Fibroblast of the aortic adventitia (primary cell): ENCODE measurements at regions not wholly inside any gene's neighbourhood (a gene's known extent, or its start where the extent isn't known, plus 50 kb on each side); places are given as distances from the start of the nearest gene placed in this dataset.

Experiments
- DNase-seq: peaks from one replicate; pipeline ENCODE4 v3.0.0-alpha.2; 2010; ENCODE audit warnings: low read depth
- H3K4me3 ChIP-seq: 2 replicates; pipeline ENCODE4 v1.5.1; 2011; ENCODE audit warnings: low read depth, mild to moderate bottlenecking, control low read depth, low read length, moderate library complexity
- TF ChIP-seq, protein P1 (sequence below): IDR thresholded peaks from 2 replicates; pipeline ENCODE4 v1.5.1; 2011; ENCODE audit warnings: mild to moderate bottlenecking, low read length, control low read depth, inconsistent platforms; ENCODE audit not compliant: insufficient read depth

- TF ChIP-seq, protein P1, sequence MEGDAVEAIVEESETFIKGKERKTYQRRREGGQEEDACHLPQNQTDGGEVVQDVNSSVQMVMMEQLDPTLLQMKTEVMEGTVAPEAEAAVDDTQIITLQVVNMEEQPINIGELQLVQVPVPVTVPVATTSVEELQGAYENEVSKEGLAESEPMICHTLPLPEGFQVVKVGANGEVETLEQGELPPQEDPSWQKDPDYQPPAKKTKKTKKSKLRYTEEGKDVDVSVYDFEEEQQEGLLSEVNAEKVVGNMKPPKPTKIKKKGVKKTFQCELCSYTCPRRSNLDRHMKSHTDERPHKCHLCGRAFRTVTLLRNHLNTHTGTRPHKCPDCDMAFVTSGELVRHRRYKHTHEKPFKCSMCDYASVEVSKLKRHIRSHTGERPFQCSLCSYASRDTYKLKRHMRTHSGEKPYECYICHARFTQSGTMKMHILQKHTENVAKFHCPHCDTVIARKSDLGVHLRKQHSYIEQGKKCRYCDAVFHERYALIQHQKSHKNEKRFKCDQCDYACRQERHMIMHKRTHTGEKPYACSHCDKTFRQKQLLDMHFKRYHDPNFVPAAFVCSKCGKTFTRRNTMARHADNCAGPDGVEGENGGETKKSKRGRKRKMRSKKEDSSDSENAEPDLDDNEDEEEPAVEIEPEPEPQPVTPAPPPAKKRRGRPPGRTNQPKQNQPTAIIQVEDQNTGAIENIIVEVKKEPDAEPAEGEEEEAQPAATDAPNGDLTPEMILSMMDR: no peak
- no peak for DNase-seq
Measured at GRCh38 chr10:55280696-55281095, 479.7 kb upstream of the PCDH15 start.

GRCh38 chr10:55277549-55277948, 476.5 kb upstream of the PCDH15 start:
- TF ChIP-seq, protein P1: no peak
- no peak for DNase-seq
- H3K4me3 ChIP-seq: no peak overlapping the region

More at GRCh38 chr10:55280696-55281095, 479.7 kb upstream of the PCDH15 start:
- no peak overlapping the region for H3K4me3 ChIP-seq

- no peak for DNase-seq
- no peak overlapping the region for H3K4me3 ChIP-seq
- TF ChIP-seq, protein P1: no peak
Measured at GRCh38 chr10:55274367-55274766, 473.3 kb upstream of the PCDH15 start.

DNA sequence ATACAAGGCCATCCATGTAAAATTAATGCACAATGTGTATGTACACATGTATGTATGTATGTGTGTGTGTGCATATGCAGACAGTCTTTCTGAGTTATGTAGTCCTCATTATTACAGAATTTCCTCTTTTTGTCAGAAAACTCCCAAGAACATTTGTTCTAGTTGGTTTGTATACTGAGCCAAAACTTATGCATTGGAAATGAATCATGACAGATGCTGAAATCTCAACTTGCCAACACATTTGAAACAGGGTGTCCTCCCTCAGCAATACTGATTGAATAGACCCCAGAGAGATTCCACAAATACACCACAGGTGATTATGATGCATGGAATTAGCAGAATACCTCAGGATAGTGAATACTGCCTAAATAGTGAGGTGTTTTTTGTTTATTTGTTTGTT, 472.9 kb upstream of the PCDH15 start:
- TF ChIP-seq, protein P1: no peak
- no peak overlapping the region for H3K4me3 ChIP-seq
- no peak for DNase-seq

DNA sequence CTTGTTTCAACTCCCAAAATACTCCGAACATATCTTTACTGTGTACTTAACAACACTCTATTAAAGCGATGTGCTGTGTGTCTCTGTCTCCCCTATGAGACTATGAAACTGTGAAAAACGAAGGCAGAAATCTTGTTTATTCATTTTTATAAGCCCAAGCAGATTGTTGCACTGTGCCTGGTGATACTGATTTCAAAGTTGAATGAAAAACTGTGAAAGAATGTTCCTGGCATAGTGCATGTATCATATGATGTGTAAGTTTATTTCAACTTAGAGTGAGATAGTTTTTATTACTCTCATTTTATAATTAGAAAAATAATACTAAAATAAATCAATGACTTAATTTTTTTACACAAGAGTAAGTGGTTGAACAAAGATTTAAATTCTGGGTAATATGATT, 471.9 kb upstream of the PCDH15 start:
- TF ChIP-seq, protein P1: no peak
- DNase-seq: no peak
- no peak overlapping the region for H3K4me3 ChIP-seq

- H3K4me3 ChIP-seq: no peak overlapping the region
- TF ChIP-seq, protein P1: no peak
- DNase-seq: no peak
Measured at GRCh38 chr10:55266797-55267196, 465.8 kb upstream of the PCDH15 start.

DNA sequence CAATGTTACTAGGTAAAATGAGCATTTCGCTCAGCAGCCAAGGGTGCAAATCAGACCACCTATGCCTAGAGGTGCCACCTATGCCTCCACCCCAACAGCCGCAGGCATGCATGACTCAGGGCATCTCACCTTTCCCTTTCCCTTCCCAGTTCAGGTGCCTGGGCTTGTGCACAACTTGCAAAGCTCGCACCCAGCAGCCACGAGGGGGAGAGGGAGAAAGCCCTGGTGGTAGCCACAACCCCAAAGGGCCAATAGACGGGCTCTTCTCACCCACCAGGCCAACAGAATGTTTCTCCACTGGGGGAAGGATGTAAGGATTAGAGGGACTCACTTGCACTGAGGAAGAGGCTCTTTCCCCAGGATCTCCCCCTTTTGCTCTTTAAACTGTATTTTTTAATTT, 462.3 kb upstream of the PCDH15 start:
- DNase-seq: no peak
- TF ChIP-seq, protein P1: no peak

More for the DNA sequence above, 462.3 kb upstream of the PCDH15 start:
- H3K4me3 ChIP-seq: no peak overlapping the region
